Hematopoietic multipotent progenitor cell treated with erythropoietin and hydrocortisone succinate and interleukin-3 and kit ligand, for 15 days (in vitro differentiated cells): ENCODE measurements at regions not wholly inside any gene's neighbourhood (a gene's known extent, or its start where the extent isn't known, plus 50 kb on each side); places are given as distances from the start of the nearest gene placed in this dataset.
"Not testable (repeated sequence)": the region's sequence is repeated elsewhere in the genome, so short reads cannot be mapped to it uniquely, and the experiment has no call there.

ENCODE experiments used
- DNase-seq: peaks from one replicate; pipeline ENCODE4 v3.0.0-alpha.2; 2015; ENCODE audit warnings: low spot score

DNA sequence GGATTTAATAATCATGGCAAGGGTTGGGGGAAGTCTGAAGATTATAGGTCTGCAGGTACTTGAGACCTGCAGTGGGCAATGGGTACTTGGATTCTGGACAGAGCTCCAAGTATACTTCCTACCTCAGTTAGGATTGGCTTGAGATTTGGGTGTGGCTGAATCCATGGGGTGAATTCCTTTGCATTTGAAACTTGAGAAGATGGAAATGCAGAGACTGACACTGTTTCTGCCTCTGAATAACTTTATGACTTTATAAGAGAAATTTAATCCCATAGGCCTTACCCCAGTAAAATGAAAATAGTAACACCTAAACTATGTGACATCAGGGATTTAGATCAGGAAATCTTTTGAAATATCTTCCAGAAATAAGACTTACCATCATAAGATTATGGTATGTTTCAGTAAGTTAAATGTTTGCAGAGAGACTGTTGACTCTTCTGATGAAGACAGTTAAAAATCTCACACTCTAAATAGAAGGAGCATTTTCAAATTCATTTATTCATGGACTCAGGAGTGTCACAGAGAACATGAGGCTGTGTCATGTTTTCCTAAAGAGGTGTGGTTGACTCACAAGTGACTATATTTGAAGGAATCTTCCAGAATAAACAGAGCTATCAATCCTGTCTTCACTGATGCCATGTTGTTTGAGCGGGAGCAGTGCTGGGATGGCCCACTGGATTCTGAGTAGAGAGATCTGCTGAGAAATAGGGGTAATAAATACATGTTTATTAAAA is 513.5 kb upstream of the NR3C2 start:
- DNase-seq: no peak

DNA sequence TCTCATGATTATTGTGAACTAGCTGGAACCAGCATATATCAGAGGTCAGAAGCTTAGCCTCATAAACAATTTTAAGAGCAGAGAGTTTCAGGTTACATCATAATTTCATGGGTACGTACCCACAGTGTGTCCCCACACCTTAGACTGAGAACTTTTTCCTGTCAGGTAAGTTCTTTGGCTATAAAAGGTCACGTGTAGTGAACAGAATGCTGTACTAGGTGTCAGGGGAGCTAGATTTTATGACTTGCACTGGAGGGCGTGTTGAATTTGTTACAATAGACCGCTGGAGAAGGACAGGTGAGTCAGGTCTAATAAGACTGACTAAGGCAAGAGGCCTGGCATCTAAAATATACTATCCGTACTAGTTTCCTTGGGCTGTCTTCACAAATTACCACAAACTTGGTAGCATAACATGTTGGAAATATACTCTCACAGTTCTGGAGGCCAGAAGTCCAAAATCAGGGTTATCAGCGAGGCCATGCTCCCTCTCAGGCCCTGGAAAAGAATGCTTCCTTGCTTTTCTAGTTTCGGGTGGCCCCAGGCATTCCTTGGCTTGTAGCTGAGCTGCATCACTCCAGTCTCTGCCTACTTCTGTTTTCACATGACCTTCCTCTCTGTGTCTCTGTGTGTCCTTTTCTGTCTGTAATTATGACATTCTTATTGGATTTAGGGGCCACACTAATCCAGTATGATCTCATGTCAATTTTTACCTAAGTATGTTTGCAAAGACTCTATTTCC is 512.0 kb upstream of the NR3C2 start:
- DNase-seq: no peak

DNA sequence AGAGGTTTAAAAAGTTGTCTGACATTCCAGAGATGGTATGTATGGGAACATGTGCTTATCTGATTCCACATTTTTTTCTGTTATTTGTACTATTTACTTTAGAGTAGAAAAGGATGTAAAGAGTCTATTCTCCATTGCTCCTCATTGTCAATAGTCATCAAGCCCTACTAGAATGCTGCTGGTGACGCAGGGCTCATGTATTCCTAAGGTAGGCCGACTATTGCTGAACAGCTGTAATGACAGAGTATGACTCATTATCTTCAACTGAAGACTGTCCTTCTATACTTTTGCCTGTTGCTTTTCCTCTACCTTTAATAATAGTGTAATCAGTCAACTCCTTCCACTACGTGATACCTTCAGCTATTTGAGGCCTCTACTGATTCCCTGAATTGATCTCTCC is 509.1 kb upstream of the NR3C2 start:
- no peak for DNase-seq

DNA sequence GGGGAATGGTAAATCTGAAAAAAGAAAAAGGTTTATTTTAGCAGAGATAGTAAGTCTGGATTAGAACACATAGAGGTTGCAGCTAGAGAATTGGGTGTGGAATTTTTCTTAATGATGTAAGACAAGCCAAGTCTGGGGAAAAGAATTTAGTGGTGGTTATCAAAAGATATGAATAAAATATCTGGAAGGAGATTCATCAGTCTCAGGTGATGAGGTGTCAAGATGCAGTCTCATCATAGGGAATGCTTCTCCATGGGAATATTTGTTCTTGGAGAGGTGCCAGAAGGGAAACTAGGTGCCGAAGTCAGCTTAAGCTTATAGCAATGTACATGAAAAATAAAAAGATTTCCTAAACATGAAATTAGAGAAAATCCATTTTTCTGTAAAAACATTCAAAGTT is 504.1 kb upstream of the NR3C2 start:
- no peak for DNase-seq

DNA sequence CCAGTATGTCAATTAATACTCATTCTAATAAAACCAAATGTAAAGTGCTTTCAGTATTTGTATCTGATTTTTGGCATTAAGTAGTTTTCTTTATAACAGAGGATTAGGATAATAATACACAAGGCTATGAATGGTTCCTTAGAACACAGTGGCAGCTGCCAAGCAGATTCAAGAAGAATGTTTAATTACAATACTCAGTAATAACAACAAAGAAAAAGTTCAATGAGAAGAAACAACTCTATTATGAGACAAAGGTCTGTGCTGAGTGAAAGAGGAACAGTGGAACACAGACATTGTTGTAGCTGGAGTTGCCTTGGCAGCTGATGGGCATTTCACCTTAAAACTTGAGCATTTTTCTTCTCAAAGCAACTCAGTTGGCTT is 502.6 kb upstream of the NR3C2 start:
- DNase-seq: no peak

DNA sequence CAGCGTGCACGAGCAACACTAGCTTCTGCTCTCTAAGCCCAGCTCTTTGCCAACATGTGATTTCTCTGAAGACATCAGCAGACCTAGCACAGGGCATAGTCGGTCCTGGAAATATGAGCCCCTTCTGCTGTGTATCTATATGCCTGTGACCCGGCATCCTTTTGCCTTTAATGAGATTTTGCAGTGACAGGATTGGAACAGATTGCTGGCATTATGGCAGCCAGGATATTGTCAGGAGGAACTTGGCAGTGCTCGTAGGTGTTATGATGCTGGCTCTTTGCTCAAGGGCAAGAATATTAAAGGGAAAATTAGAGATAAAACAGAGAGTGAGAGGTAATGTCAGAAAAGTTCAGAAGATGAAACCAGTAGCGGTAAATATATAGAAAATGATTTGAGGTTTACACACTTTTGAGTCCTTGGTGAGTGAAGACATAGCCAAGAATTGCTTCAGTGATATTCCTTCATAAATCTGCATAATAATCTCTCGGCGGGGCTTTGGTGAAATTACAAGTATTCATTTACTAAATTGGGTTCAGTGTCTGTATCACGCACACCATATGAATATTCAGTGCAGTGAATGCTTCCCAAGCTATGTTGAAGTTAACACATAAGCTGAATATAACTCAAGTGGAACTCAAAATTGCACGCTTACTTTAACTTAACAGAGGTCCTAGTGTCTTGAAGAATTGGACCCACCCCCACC is 502.1 kb upstream of the NR3C2 start:
- DNase-seq: no peak

DNA sequence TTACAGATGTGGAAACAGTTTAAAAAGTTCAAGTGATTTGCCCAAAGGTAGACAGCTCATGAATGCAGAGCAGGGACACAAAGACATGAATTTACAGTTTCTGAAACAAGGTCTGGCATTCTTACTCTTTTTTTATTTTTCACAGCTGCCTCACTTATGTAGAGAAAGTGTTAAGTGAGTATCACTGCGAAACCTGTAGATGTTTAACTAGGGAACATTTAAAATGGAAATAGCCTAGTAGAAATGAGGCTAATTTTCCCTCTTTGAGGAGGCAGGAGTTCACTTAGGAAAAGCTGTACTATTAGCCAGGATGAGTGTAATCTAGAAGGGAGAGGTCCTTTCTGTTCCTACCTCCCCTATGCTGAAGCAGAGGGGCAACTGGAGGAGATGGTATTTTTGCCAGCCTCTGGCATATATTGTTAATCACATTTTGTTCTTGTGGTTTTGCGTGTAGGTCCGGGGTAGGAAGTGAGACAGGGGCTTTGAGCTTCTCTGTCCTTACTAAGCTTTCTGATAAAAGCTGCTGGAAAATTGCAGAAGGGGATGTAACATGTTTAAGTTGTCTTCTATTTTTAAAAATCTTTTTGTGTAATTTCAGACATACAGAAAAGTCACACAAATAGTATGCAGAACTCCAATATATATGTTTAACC is 492.8 kb upstream of the NR3C2 start:
- no peak for DNase-seq

DNA sequence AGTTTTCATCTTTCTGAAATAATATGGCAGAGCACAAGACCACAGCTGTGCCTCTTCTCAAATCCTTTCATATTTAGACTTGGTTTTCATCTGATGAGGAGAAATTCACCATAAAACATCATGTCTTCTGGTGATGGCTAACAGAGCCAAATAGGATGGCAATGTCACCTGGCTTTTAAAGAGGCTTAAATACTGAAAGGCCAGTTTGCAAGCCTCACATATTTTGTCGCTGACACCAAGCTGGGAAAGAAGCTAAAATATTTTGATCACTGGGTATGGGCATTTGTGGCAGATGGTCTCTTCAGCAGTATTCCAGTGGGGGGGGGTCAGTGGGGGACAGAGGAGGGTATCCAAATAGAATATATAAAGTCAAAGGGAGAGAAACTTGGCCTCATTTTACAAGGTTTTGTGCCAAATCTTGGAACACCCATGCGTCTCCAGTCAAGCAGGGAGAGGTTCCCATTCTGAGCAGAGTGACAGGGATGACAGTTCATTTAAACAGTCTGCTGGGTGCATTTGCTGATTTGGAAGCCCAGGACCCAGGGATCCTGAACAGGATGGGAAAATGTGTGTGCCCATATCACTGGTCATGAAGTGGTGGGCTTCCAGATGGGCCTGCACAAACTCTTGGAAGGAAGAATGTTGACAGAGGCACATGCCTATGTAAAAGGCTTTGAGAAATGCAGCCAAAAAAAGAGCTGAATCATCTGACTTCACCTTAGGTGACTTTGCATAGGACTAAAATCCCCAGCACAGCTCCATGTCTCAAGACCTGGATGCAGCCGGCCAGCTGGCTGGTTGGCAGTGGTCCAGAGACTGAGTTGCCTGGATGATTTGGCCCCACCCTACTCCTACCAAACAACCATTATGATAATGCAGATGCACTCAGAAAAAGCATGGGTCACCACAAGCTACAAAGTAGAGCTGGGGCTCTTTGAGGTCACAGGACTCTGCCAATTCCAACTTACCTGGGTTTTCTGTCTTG is 484.4 kb upstream of the NR3C2 start:
- no peak for DNase-seq

DNA sequence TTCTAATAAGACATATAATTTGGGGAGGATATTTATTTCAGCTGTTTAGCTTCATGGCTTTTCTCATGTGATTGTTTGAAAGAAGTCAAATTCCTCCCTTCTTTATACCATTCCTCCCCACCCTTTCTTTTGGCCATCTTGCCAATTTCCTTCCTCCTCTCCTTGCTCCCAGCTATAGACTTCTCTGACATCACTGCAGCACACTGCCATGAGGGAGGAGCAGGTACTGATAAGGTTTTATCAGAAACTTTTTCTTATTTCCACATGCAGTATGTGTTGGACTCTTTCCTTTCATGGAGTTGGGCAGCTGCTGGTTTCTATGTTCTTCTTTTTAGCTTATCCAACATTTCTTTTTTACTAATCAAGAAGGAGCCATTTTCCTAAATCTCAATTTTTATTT is 481.7 kb upstream of the NR3C2 start:
- no peak for DNase-seq

DNA sequence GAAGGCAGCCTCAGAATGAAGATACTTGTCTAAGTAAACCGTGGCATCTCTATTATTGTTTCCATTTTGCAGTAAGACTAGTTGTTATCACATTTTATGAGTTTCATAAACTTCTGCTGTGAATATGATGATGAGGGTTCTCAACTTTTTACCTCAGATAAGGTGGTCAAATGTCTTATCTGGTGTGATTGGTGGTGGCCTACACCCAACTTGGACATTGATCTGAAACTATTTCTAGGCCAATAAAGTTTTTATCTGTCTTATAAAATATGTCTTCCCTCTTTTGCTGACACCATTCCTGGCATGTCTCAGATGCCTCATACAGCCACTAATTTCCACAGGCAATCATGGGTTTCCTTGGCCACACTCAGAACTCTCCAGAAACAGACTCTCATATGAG is 480.3 kb upstream of the NR3C2 start:
- DNase-seq: no peak

DNA sequence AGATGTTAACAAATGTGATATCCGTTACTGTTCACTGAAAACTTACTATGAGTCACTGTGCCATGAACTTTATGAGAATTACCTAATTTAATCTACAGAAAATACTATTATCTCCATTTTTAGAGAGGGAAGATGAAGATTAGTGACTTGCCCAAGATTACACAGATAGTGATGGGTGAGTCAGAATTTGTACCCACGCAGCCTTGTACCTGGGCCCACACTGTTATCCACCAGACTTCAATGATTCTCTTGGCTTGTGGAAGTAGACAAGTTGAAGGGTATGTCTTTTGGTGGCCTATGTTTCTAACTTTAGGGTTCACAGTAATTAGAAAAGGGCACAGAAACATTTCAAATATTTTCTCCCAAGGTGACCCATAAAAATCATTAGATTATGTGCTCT is 472.5 kb upstream of the NR3C2 start:
- no peak for DNase-seq

DNA sequence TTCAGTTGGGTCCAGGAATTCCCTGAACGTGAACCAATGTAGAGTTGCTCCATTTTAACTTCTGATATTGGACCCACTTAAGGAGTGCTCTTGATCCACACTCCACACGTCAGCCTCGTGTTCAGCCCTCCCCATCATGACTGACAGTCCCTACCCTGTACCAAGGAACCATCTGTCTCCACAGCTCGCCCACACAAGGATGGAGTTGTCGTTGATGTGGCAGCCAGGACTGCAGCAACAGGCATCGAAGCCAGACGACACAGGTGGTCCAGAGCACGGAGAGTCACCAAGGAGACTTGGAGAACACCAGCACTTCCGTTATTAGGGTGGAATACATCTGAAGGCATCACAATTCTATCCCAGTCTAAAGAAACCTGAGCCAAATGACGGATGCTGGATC is 472.1 kb upstream of the NR3C2 start:
- no peak for DNase-seq

DNA sequence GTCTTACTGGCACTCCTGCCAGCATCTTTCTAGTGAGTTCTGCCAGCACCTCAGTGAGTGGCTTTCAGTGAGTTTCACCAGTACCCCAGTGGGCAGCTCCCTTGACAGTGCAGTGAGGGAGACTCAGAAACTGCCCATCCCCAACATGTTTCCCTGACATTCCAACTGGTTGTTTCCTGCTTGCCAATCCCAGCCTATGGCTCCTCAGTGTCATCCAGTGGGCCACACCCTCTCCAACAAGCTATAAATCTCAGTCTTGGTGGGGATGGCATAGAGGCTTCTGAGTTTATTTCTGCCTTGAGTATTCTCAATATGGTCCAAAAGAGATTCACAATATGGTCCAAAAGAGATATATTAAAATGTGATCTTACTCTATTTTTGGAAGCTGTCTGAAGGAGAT is 461.2 kb upstream of the NR3C2 start:
- no peak for DNase-seq

DNA sequence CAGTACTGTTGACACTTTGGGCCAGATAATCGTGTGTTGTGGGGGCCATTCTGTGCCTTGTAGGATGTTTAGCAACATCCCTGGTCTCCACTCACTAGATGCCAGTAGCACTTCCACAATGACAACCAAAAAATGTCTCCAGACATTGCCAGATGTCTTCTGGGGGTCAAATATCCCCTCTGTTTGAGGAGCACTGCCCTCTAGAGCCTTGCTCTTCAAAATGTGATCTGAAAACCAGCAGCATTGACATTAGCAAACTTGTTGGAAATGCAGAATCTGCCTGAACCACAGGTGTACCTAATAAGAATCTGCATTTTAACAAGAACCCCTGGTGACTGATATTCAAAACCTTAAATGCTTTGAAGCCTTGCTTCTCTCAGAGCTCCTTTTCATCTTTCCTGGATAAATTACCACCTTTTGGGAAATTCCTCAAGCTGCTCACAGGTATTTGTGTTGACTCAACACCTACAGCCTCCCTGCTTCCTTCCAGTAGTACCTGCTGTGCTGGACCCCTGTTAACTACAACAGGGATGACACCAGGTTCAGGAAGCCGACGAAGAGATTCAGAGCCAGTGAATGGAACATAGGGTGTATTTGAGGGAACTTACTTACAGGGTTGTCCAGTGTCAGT is 459.0 kb upstream of the NR3C2 start:
- no peak for DNase-seq

DNA sequence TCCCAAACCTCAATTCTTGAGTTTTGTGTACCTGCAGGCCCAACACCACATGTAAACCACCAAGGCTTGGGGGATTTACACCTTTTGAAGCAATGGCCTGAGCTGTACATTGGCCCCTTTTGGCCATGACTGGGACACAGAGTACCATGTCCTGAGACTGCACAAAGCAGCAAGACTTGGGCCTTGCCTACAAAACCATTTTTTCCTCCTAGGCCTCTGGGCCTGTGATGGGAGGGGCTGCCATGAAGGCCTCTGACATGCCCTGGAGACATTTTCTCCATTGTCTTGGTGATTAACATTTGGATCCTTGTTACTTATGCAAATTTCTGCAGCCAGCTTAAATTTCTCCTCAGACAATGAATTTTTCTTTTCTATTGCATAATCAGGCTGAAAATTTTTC is 455.9 kb upstream of the NR3C2 start:
- DNase-seq: not testable (repeated sequence)

DNA sequence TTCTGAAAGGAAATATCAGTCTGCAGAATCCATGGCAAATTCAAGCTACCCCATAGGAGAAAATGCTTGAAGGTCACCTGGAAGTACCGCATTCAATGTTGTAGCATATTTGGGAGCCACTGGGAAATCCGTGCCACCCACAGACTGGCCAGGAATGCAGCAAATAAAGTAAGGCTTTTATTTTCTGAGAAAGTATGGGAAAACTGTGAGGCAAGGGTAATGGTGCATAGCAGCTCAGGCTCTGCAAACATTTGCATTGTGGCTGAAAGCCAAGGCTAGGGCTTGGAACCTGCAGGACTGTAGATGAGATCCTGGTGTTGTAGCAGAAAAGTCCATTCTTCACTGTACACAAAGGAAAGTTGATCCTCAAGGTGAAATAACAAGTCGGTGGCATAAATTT is 450.9 kb upstream of the NR3C2 start:
- no peak for DNase-seq

DNA sequence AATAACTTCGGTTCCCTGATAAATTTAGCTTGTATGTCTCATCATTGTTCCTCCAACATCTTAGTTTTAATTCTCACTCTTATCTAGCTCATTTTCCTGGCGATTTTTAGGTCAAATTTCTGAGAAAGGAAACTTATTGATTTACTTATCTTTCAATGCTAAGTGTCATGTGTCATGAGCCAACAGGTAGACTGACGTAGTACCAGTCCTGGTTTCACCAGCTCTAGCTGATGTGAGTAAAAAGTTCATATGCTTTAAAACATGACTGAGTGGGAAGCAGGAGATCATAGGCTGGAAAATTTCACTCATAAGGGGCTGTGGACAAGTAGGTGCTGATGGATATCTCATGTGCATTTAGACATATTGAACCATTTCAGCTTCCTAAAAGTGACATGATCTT is 441.7 kb upstream of the NR3C2 start:
- DNase-seq: no peak

DNA sequence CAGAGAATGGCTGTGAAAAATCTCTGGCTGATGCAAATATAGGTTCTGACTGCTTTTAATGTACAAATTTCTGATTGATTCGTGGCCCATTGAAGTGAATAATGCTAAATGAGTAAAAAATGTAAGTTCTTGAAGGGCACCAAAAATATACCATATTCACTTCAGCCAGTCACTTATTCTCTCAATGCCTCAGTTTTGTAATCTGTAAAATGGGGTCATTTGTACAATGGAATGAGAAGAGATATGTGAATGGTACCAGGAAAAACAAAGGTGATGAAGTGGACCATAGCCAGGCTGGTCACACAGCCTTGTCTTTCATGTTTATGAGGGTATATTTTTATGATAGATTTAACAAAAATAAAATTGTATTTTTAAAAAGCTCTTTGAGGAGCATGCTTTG is 441.2 kb upstream of the NR3C2 start:
- DNase-seq: no peak

DNA sequence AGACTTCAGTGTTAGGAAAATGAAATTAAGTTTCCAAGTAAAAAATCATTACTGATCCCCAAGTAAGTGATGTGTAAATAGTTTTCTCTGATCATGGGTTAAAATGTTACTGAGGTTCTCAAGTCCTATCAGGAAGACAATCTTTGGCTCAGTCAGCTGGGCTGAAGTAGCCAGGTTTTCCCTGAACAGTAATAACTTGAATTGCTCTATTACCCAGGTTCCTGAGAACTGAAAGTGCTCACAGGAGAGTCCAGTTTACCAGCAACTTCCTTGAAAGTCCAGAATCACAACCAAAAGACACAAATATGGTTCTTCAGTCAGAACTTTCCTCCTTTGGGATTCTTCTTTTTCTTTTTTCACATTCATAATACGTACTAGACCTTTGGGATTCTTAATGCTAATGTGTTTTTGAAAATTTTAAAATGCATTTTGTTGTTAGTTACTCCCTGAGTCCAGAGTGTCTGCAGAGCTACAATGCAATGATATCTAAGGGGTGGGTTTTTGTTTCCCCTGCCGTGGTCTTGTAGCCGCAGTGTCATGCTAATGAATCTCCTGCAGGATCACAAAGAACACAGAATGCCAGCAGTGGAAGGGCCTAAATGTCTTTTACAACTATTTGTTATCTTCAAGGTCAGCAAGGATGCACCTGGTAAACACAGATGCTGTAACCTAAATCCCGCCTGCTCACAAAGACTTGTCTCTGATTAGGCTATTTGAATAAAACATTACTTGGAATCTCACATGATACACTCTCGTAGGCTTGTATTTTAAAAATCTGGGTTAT is 439.8 kb upstream of the NR3C2 start:
- DNase-seq: no peak

DNA sequence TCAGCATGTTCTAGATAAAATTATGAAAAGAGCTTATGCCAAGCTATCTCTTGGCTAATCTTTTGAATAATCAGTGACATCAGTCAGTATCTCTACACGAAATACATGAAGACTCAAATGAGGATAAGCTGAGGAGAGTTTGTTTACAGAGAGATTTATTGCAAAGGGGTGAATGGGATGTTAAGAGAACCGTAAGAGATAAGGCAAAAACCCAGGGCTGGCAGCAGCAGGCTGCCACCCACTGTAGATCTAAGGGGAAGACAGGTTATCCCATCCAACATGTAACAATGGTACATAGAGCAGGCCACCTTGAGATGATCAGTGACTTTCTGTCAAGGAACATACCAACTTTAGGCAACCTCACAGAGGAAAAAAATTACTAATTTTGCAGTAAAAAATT is 432.1 kb upstream of the NR3C2 start:
- DNase-seq: no peak
